ENCODE measurements at regions not wholly inside any gene's neighbourhood (a gene's known extent, or its start where the extent isn't known, plus 50 kb on each side); places are given as distances from the start of the nearest gene placed in this dataset.
"Not testable (repeated sequence)": the region's sequence is repeated elsewhere in the genome, so short reads cannot be mapped to it uniquely, and the experiment has no call there.

- no peak for DNase-seq
Observed at GRCh38 chr5:119694284-119694683, 64.9 kb downstream of the FAM170A start.

- DNase-seq, result no peak
Observed at GRCh38 chr5:119706049-119706448, 76.7 kb downstream of the FAM170A start.

- DNase-seq, result no peak
Observed at GRCh38 chr5:119708076-119708790, 78.9 kb downstream of the FAM170A start.

- no peak for DNase-seq
Observed at GRCh38 chr5:119721775-119722174, 92.4 kb downstream of the FAM170A start.

GRCh38 chr5:119725291-119725690, 95.9 kb downstream of the FAM170A start:
- DNase-seq, result not testable (repeated sequence)

- no peak for DNase-seq
Observed at GRCh38 chr5:119726544-119726943, 97.2 kb downstream of the FAM170A start.

- no peak for DNase-seq
Observed at GRCh38 chr5:119740225-119740624, 110.9 kb downstream of the FAM170A start.

- DNase-seq, result no peak
Observed at GRCh38 chr5:119741691-119742090, 112.3 kb downstream of the FAM170A start.

GRCh38 chr5:119742311-119742710, 113.0 kb downstream of the FAM170A start:
- no peak for DNase-seq

- DNase-seq, result peak; percentile 4
Observed at GRCh38 chr5:119743927-119744326, 114.6 kb downstream of the FAM170A start.

GRCh38 chr5:119745976-119746375, 116.6 kb downstream of the FAM170A start:
- DNase-seq, result no peak

- no peak for DNase-seq
Observed at GRCh38 chr5:119746984-119747383, 117.6 kb downstream of the FAM170A start.

GRCh38 chr5:119750887-119751733, 121.8 kb downstream of the FAM170A start:
- no peak for DNase-seq

- DNase-seq, result no peak
Observed at GRCh38 chr5:119751734-119752094, 122.4 kb downstream of the FAM170A start.

GRCh38 chr5:119752921-119753886, 123.8 kb downstream of the FAM170A start:
- no peak for DNase-seq

GRCh38 chr5:119754825-119755224, 125.5 kb downstream of the FAM170A start:
- DNase-seq, result not testable (repeated sequence)

- DNase-seq, result no peak
Observed at GRCh38 chr5:119757276-119757675, 127.9 kb downstream of the FAM170A start.

- peak; percentile 3 for DNase-seq
Observed at GRCh38 chr5:119769695-119770693, 140.6 kb downstream of the FAM170A start.

GRCh38 chr5:119780145-119780544, 150.8 kb downstream of the FAM170A start:
- DNase-seq, result not testable (repeated sequence)

GRCh38 chr5:119785057-119785456, 155.7 kb downstream of the FAM170A start:
- no peak for DNase-seq

- DNase-seq, result no peak
Observed at GRCh38 chr5:119789406-119790117, 160.2 kb downstream of the FAM170A start.
